Upper lobe of right lung (tissue), 1 donor: ENCODE measurements at regions not wholly inside any gene's neighbourhood (a gene's known extent, or its start where the extent isn't known, plus 50 kb on each side); places are given as distances from the start of the nearest gene placed in this dataset.

Experiments used
- ATAC-seq: fragments of 200-7000 bp; cut with Tn5 transposase; one replicate; pipeline ENCODE4 v1.9.1; 2020; ENCODE audit warnings: mild to moderate bottlenecking, moderate library complexity
- DNase-seq: peaks from one replicate; pipeline ENCODE4 v3.0.0-alpha.2; 2020
- H3K27ac ChIP-seq: fragments of 200-600 bp; one replicate; pipeline ENCODE4 v1.8.0; 2022
- H3K27me3 ChIP-seq: fragments of 200-600 bp; one replicate; pipeline ENCODE4 v1.8.0; 2022; ENCODE audit warnings: mild to moderate bottlenecking
- H3K36me3 ChIP-seq: fragments of 200-600 bp; one replicate; pipeline ENCODE4 v1.8.0; 2022
- H3K4me1 ChIP-seq: fragments of 200-600 bp; one replicate; pipeline ENCODE4 v1.8.0; 2022
- H3K4me3 ChIP-seq: fragments of 200-600 bp; one replicate; pipeline ENCODE4 v1.8.0; 2022; ENCODE audit warnings: mild to moderate bottlenecking
- H3K9me3 ChIP-seq: fragments of 200-600 bp; one replicate; pipeline ENCODE4 v1.8.0; 2022
- intact Hi-C: fragments of 100-400 bp; cut with DNase I; formaldehyde crosslinking; loops from one replicate; pipeline ENCODE4 v1.11.0; 2022
- TF ChIP-seq, protein P1 (sequence below): fragments of 200-600 bp; IDR thresholded peaks from one replicate; pipeline ENCODE4 v1.8.0; 2022; ENCODE audit warnings: antibody characterized with exemption
- donor health status: DM: no; HTN: yes; CAD: no; lungs with severe emphysema.

GRCh38 chr2:160940699-160941098, 219.5 kb upstream of the TANK start:
- no peak overlapping the region for H3K27ac ChIP-seq
- ATAC-seq = peak; percentile 61
- no peak overlapping the region for H3K4me3 ChIP-seq
- H3K36me3 ChIP-seq = no peaks in the 10 kb centered on the region
- no peaks in the 10 kb centered on the region for H3K9me3 ChIP-seq
- no peak for DNase-seq
- H3K27me3 ChIP-seq = no peaks in the 10 kb centered on the region
- H3K4me1 ChIP-seq = peaks cover 7% of the 10 kb centered on the region
- intact Hi-C loops = no loop called here
- TF ChIP-seq, protein P1, sequence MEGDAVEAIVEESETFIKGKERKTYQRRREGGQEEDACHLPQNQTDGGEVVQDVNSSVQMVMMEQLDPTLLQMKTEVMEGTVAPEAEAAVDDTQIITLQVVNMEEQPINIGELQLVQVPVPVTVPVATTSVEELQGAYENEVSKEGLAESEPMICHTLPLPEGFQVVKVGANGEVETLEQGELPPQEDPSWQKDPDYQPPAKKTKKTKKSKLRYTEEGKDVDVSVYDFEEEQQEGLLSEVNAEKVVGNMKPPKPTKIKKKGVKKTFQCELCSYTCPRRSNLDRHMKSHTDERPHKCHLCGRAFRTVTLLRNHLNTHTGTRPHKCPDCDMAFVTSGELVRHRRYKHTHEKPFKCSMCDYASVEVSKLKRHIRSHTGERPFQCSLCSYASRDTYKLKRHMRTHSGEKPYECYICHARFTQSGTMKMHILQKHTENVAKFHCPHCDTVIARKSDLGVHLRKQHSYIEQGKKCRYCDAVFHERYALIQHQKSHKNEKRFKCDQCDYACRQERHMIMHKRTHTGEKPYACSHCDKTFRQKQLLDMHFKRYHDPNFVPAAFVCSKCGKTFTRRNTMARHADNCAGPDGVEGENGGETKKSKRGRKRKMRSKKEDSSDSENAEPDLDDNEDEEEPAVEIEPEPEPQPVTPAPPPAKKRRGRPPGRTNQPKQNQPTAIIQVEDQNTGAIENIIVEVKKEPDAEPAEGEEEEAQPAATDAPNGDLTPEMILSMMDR = no peak

GRCh38 chr2:160941290-160941846, 218.9 kb upstream of the TANK start:
- H3K9me3 ChIP-seq = no peaks in the 10 kb centered on the region
- H3K27ac ChIP-seq = no peak overlapping the region
- H3K4me1 ChIP-seq = peaks cover 7% of the 10 kb centered on the region
- H3K4me3 ChIP-seq = no peak overlapping the region
- no peak for ATAC-seq
- TF ChIP-seq, protein P1 = no peak
- H3K27me3 ChIP-seq = no peaks in the 10 kb centered on the region
- no peaks in the 10 kb centered on the region for H3K36me3 ChIP-seq
- intact Hi-C loops = no loop called here
- no peak for DNase-seq

DNA sequence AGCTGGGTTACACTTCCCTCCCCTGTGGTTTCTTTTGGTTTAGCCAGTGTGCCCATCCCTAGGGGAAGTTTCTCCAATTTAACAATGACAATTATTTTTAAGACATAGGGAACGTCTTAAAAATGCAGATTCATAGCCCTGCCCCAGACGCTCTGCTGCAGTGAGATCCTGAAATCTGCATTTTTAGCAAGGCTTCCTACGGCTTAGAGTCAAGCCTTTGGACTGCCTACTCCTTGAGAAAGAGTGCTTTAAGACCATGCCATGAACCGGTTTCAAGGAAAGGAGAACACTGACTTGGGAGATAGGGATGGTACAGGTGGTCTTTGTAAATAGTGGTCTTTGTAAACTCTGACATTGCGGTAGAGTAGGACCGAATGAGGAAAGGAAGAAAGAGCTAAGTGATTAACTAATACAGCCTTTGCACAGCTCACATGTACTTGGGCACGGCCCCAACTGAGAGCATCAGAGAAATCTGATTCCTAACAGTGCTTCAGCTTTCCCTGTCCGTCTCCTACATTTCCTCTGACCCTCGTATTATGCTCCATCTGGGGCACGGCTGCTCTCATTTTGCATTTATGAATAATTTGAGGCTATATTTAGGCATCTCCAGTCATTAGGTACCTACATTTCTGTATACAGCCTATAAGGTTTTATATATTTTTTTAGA, 217.6 kb upstream of the TANK start:
- H3K4me1 ChIP-seq = peaks cover 7% of the 10 kb centered on the region
- intact Hi-C loops = no loop called here
- no peak for ATAC-seq
- no peaks in the 10 kb centered on the region for H3K27me3 ChIP-seq
- H3K4me3 ChIP-seq = no peak overlapping the region
- no peak overlapping the region for H3K27ac ChIP-seq
- H3K9me3 ChIP-seq = no peaks in the 10 kb centered on the region
- TF ChIP-seq, protein P1 = no peak
- no peaks in the 10 kb centered on the region for H3K36me3 ChIP-seq
- no peak for DNase-seq

DNA sequence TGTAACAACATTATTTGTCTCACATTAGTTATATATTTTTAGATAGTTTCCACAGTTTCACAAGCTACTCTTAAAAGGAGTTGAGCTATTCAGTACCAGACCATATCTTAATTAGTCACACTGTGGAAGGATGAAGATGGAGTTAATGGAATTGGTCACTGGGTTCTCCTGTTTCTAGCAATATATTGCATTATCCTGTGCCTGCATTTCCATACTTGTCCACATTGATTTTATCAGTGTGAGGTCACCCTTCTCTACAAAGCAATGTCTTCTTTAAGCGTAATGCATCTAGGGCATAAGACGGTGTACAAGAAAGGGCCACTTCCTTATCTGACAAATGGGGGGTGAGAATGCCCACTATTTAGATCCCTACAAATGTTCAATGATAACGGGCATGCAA, 216.8 kb upstream of the TANK start:
- TF ChIP-seq, protein P1 = no peak
- H3K4me3 ChIP-seq = no peak overlapping the region
- intact Hi-C loops = no loop called here

DNA sequence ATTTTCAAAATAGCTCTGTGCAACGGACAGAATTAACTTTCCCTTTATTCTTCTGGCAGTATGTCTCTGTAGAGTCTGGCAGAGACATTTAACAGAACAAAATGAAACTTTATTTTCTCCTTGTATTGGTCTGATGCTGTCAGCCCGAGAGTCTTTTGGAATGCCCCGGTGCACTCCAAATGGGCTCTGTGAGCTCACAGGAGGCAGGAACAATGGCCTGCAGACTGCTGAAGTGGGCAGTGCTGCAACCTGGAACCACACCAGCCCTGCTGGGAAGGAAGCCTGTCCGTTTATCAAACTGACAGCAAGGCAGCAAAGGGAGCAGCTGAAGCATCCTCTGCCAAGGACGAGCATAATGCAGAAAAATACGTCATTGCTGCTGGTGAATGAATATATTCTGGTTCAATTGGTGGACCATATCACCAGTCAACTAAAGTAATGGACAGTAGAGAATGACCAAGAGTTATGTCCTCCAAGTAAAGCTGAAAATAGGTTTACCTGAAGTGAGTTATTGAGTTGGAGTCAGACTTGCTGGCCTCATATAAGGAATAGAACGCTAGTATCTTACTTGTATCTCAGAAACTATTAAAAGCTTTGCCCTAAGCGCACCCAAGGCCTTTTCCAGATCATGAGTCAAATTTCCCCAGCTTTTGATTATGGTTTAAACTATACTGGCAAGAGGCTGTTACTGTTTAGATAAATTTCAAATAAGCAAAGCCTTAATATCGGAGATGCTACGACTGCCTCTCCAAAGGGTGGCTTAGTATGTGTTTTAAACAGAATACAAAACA, 207.6 kb upstream of the TANK start:
- peak overlapping the region; percentile 25 for H3K4me3 ChIP-seq
- H3K9me3 ChIP-seq = no peaks in the 10 kb centered on the region
- H3K36me3 ChIP-seq = no peaks in the 10 kb centered on the region
- intact Hi-C loops = no loop called here
- TF ChIP-seq, protein P1 = no peak
- peak overlapping the region; percentile 20 for H3K27ac ChIP-seq
- DNase-seq = no peak
- ATAC-seq = peak; percentile 77
- H3K27me3 ChIP-seq = no peaks in the 10 kb centered on the region
- peaks cover 20% of the 10 kb centered on the region for H3K4me1 ChIP-seq

More for the DNA sequence above, 216.8 kb upstream of the TANK start:
- Histone ChIP-seq H3K36me3 (no peaks in the 10 kb centered on the region), H3K27me3 (no peaks in the 10 kb centered on the region), H3K27ac (no peak overlapping the region), H3K4me1 (peaks cover 7% of the 10 kb centered on the region), H3K9me3 (no peaks in the 10 kb centered on the region)
- ATAC-seq = no peak
- no peak for DNase-seq
